ENCODE measurements at regions not wholly inside any gene's neighbourhood (a gene's known extent, or its start where the extent isn't known, plus 50 kb on each side); places are given as distances from the start of the nearest gene placed in this dataset.

- ATAC-seq (ENCODE audit: low read depth) (no peak), DNase-seq (no peak)
- no peak overlapping the region for H2AK9ac ChIP-seq (replicated peaks; ENCODE audit: low read depth, low read length, poor library complexity)
- H3K4ac ChIP-seq (ENCODE audit: low read depth, low read length): no peak overlapping the region
- H3K9me1 ChIP-seq (ENCODE audit: insufficient read depth, low read length): peaks cover 5% of the 10 kb centered on the region; the same call in 1 of the 2 replicates
- no peak overlapping the region for H2BK15ac ChIP-seq (ENCODE audit: low read depth, low read length)
- H3K23ac ChIP-seq (ENCODE audit: low read depth, low read length): no peak overlapping the region
- no peaks in the 10 kb centered on the region for H3K79me1 ChIP-seq (ENCODE audit: low read depth in 1 of 2, low read length in 2 of 2)
- H4K20me1 ChIP-seq (ENCODE audit: insufficient read depth, low read length): no peaks in the 10 kb centered on the region
- POLR2A ChIA-PET (ENCODE audit: unreplicated experiment): no interaction called here
- H3K9ac ChIP-seq (ENCODE audit: low read depth, low read length): no peak overlapping the region
- no peak overlapping the region for H2BK20ac ChIP-seq (ENCODE audit: low read depth, low read length)
- no peaks in the 10 kb centered on the region for H3K9me3 ChIP-seq (ENCODE audit: control insufficient read depth, insufficient read depth, low read length)
- WGBS, 2 experiments (ENCODE audit: extremely low coverage in 2 of 2, insufficient read length in 1 of 2): no CpG with 5 or more reads among the region's 2 CpGs
- BruUV-seq (replicated peaks): no TSS peak
- no peaks in the 10 kb centered on the region for H3K27me3 ChIP-seq (ENCODE audit: control insufficient read depth, insufficient read depth, low read length)
- no peak overlapping the region for H3K14ac ChIP-seq (replicated peaks; ENCODE audit: low read depth, low read length)
- no peaks in the 10 kb centered on the region; the same call in 1 of the 2 replicates for H3K4me1 ChIP-seq (ENCODE audit: control insufficient read depth, insufficient read depth, low read length)
- H3K4me2 ChIP-seq (ENCODE audit: low read depth, low read length): no peak overlapping the region
- dilution Hi-C loops (cut with HindIII; ENCODE audit: low sequenced_read_pairs, unreplicated experiment) (no loop called here), intact Hi-C loops (cut with micrococcal nuclease) (no loop called here), in situ Hi-C loops (cut with MboI; ENCODE audit: low sequenced_read_pairs) (no loop called here)
- no peak overlapping the region for H3K18ac ChIP-seq (ENCODE audit: low read depth, low read length)
- no peak overlapping the region for H3K56ac ChIP-seq (ENCODE audit: extremely low read depth, insufficient read depth, low read length)
- H3K27ac ChIP-seq (ENCODE audit: insufficient read depth, low read length): no peak overlapping the region
- H2AFZ ChIP-seq (replicated peaks; ENCODE audit: low read length, poor library complexity): no peak overlapping the region
- H2AK5ac ChIP-seq (ENCODE audit: low read depth, low read length): no peak overlapping the region
- TF ChIP-seq CTCF (conservative IDR thresholded peaks at IDR 0.05; ENCODE audit: low read depth, low read length) (no peak), FOS (IDR thresholded peaks at IDR 0.05; ENCODE audit: low read depth, low read length) (no peak), BHLHE40 (IDR thresholded peaks at IDR 0.05; ENCODE audit: low read depth, low read length) (no peak), RFX5 (IDR thresholded peaks at IDR 0.05; ENCODE audit: low read depth, low read length) (no peak), MAZ (IDR thresholded peaks at IDR 0.05; ENCODE audit: borderline replicate concordance, low read depth, low read length) (no peak), POLR2A (IDR thresholded peaks at IDR 0.05; ENCODE audit: low read depth, low read length) (no peak), RAD21 (IDR thresholded peaks at IDR 0.05; ENCODE audit: low read length) (no peak), MAFK (IDR thresholded peaks at IDR 0.05; ENCODE audit: low read depth, low read length) (no peak), ELK1 (IDR thresholded peaks at IDR 0.05; ENCODE audit: borderline replicate concordance, low read depth, low read length) (no peak), USF2 (IDR thresholded peaks at IDR 0.05; ENCODE audit: low read depth, low read length) (no peak), SMC3 (IDR thresholded peaks at IDR 0.05; ENCODE audit: low read depth, low read length) (no peak), CEBPB (IDR thresholded peaks at IDR 0.05; ENCODE audit: low read depth, low read length) (no peak), RCOR1 (IDR thresholded peaks at IDR 0.05; ENCODE audit: insufficient replicate concordance, low read length) (no peak), CHD1 (IDR thresholded peaks at IDR 0.05; ENCODE audit: low read depth, low read length) (no peak), MXI1 (IDR thresholded peaks at IDR 0.05; ENCODE audit: borderline replicate concordance, low read depth, low read length) (no peak), NFE2L2 (IDR thresholded peaks at IDR 0.05; ENCODE audit: low read depth, low read length) (no peak)
- H4K91ac ChIP-seq (ENCODE audit: insufficient read depth, low read depth, low read length): no peak overlapping the region
- no peak overlapping the region for H2BK120ac ChIP-seq (ENCODE audit: low read depth, low read length)
- H4K5ac ChIP-seq (ENCODE audit: low read depth, low read length): no peak overlapping the region
- H3K36me3 ChIP-seq (ENCODE audit: control insufficient read depth, insufficient read depth, low read length): no peaks in the 10 kb centered on the region
- H4K8ac ChIP-seq (ENCODE audit: low read depth in 2 of 2, low read length in 2 of 2): no peak overlapping the region
- CTCF ChIA-PET: no interaction called here
- H3K4me3 ChIP-seq (ENCODE audit: insufficient read depth, low read depth, low read length): no peak overlapping the region
- no peak overlapping the region for H2BK5ac ChIP-seq (ENCODE audit: low read depth, low read length, poor library complexity, severe bottlenecking)
These were observed 438.5 kb upstream of the TCF4 start for GRCh38 chr18:56026509-56026908.

Data from IMR-90 (cell line).